ENCODE measurements at regions not wholly inside any gene's neighbourhood (a gene's known extent, or its start where the extent isn't known, plus 50 kb on each side); places are given as distances from the start of the nearest gene placed in this dataset.

DNA sequence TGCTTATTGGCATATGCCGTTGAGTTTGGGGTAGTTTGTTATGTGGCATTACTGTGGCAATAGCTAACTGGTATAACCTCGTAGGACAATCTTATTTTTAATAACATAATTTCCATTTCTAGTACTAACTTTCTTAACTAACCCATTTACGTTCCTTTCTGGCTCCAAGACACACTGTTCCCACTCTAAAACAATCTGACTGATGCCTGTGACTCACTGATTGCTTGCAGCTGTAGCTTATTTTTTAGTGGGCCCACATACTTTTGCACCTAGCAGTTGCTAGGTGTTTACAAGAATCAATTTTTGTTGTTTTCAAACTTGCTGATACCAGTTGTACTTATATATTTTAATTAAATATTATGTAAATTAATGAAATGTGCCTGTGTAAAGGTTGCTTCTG, 52.2 kb downstream of the FAT3 start:
- H3K36me3 ChIP-seq (ENCODE audit: control insufficient read depth in 2 of 4, insufficient read depth in 4 of 4, low read length in 3 of 4): no peaks in the 10 kb centered on the region
- DNase-seq (ENCODE audit: low read depth in 1 of 2, low spot score in 2 of 2) (no peak), FAIRE-seq (no peak)
- no peak overlapping the region for H2BK12ac ChIP-seq (ENCODE audit: low read depth, low read length)
- peaks cover 0 to 10% of the 10 kb centered on the region in 2 experiments; a peak in 1 of 4 replicates for H3K79me2 ChIP-seq (ENCODE audit: control insufficient read depth in 1 of 2, insufficient read depth in 2 of 2, low read length in 2 of 2)
- no peak overlapping the region for H3K23ac ChIP-seq (ENCODE audit: insufficient read length)
- H2BK20ac ChIP-seq (ENCODE audit: low read length): no peak overlapping the region
- H3K79me1 ChIP-seq (ENCODE audit: low read depth, low read length): no peaks in the 10 kb centered on the region
- H2AFZ ChIP-seq (ENCODE audit: low read length): no peak overlapping the region
- no peak overlapping the region for H3K27ac ChIP-seq (ENCODE audit: low read depth, low read length)
- no peak overlapping the region for H3K9ac ChIP-seq (replicated peaks in 1 of 4; ENCODE audit: extremely low read depth in 1 of 4, low read depth in 3 of 4, low read length in 3 of 4)
- no peak overlapping the region for H3K4me2 ChIP-seq (ENCODE audit: insufficient read depth in 1 of 2, low read depth in 2 of 2, low read length in 2 of 2)
- H2BK5ac ChIP-seq (ENCODE audit: low read depth, low read length): no peak overlapping the region
- no peaks in the 10 kb centered on the region for H4K20me1 ChIP-seq (replicated peaks in 1 of 2; ENCODE audit: control insufficient read depth in 1 of 2, insufficient read depth in 2 of 2, low read length in 2 of 2)
- ChIA-PET POLR2A (ENCODE audit: partially characterized antibody) (no interaction called here), CTCF (ENCODE audit: partially characterized antibody) (interaction anchor here (1.0 kb wide), 1 partner anchor 9 kb away, joined by 3 read pairs; no protein-coding TSS in a partner anchor)
- H3K14ac ChIP-seq (ENCODE audit: insufficient read length): no peak overlapping the region
- H3K18ac ChIP-seq (ENCODE audit: extremely low read depth, low read length): no peak overlapping the region
- no peaks in the 10 kb centered on the region for H3K9me3 ChIP-seq (ENCODE audit: insufficient read depth in 2 of 2, low read depth in 1 of 2, low read length in 1 of 2)
- no peak overlapping the region for H4K8ac ChIP-seq (ENCODE audit: extremely low read depth, insufficient read depth, low read length)
- H4K5ac ChIP-seq (ENCODE audit: insufficient read length, low read depth, low read length): no peak overlapping the region
- no peak overlapping the region for H3K56ac ChIP-seq (replicated peaks; ENCODE audit: insufficient read length, low read depth, low read length)
- no peak overlapping the region for H2BK15ac ChIP-seq (ENCODE audit: low read length)
- H3K4ac ChIP-seq (replicated peaks; ENCODE audit: insufficient read length, low read depth, low read length): no peak overlapping the region
- H4K91ac ChIP-seq (replicated peaks; ENCODE audit: insufficient read length, low read length): no peak overlapping the region
- H2AK5ac ChIP-seq (ENCODE audit: low read depth, low read length): no peak overlapping the region
- H3K4me3 ChIP-seq (ENCODE audit: extremely low read depth in 1 of 4, insufficient read depth in 2 of 4, low read depth in 3 of 4, low read length in 4 of 4): no peak overlapping the region
- peaks cover 0 to 6% (median 0%) of the 10 kb centered on the region in 4 experiments; a peak in 1 of 7 replicates for H3K4me1 ChIP-seq (replicated peaks in 1 of 4; ENCODE audit: control insufficient read depth in 3 of 4, insufficient read depth in 4 of 4, low read length in 3 of 4)
- WGBS, 2 experiments (ENCODE audit: extremely low coverage in 1 of 2, insufficient coverage in 1 of 2, insufficient read length in 1 of 2, insufficient replicate concordance in 2 of 2, low coverage in 1 of 2, low lambda C conversion rate in 2 of 2, missing lambda C conversion rate in 1 of 2): 80 to 100% methylated on average over 2 to 3 of the region's 3 CpGs
- no peak overlapping the region for H2BK120ac ChIP-seq (replicated peaks; ENCODE audit: low read depth, low read length)
- no peaks in the 10 kb centered on the region for H3K23me2 ChIP-seq (ENCODE audit: low read depth, low read length)
- H3K27me3 ChIP-seq (replicated peaks in 1 of 4; ENCODE audit: control insufficient read depth in 3 of 4, extremely low read depth in 1 of 4, insufficient read depth in 3 of 4, low read length in 3 of 4): no peaks in the 10 kb centered on the region
- TF ChIP-seq SIRT6 (IDR thresholded peaks at IDR 0.05; ENCODE audit: low read length) (no peak), RXRA (IDR thresholded peaks at IDR 0.05; ENCODE audit: insufficient read depth, low read depth, low read length) (no peak)
